ENCODE measurements at regions not wholly inside any gene's neighbourhood (a gene's known extent, or its start where the extent isn't known, plus 50 kb on each side); places are given as distances from the start of the nearest gene placed in this dataset.

GRCh38 chr19:28292822-28293500 is 920.0 kb downstream of the UQCRFS1 start:
- DNase-seq (ENCODE audit: low read depth in 4 of 4, low spot score in 3 of 4): no peak

GRCh38 chr19:28291874-28292273 is 921.1 kb downstream of the UQCRFS1 start:
- DNase-seq (ENCODE audit: low read depth in 4 of 4, low spot score in 3 of 4): no peak

- DNase-seq (ENCODE audit: low read depth in 4 of 4, low spot score in 3 of 4): no peak
These were observed 921.8 kb downstream of the UQCRFS1 start for GRCh38 chr19:28290963-28291657.

- peak in 1 of 4 donors; percentile 44 for DNase-seq (ENCODE audit: low read depth in 4 of 4, low spot score in 3 of 4)
These were observed 923.5 kb downstream of the UQCRFS1 start for GRCh38 chr19:28289295-28290063.

- DNase-seq (ENCODE audit: low read depth in 4 of 4, low spot score in 3 of 4): no peak
These were observed 924.2 kb downstream of the UQCRFS1 start for GRCh38 chr19:28288572-28289264.

- no peak for DNase-seq (ENCODE audit: low read depth in 4 of 4, low spot score in 3 of 4)
These were observed 927.0 kb downstream of the UQCRFS1 start for GRCh38 chr19:28285917-28286316.

GRCh38 chr19:28285078-28285477 is 927.9 kb downstream of the UQCRFS1 start:
- no peak for DNase-seq (ENCODE audit: low read depth in 4 of 4, low spot score in 3 of 4)

- DNase-seq (ENCODE audit: low read depth in 4 of 4, low spot score in 3 of 4): no peak
These were observed 928.6 kb downstream of the UQCRFS1 start for GRCh38 chr19:28284389-28284788.

- no peak for DNase-seq (ENCODE audit: low read depth in 4 of 4, low spot score in 3 of 4)
These were observed 929.4 kb downstream of the UQCRFS1 start for GRCh38 chr19:28283592-28283991.

- DNase-seq (ENCODE audit: low read depth in 4 of 4, low spot score in 3 of 4): no peak
These were observed 931.3 kb downstream of the UQCRFS1 start for GRCh38 chr19:28281676-28282075.

- no peak for DNase-seq (ENCODE audit: low read depth in 4 of 4, low spot score in 3 of 4)
These were observed 948.4 kb downstream of the UQCRFS1 start for GRCh38 chr19:28264556-28264955.

- no peak for DNase-seq (ENCODE audit: low read depth in 4 of 4, low spot score in 3 of 4)
These were observed 954.1 kb downstream of the UQCRFS1 start for GRCh38 chr19:28258829-28259228.

- DNase-seq (ENCODE audit: low read depth in 4 of 4, low spot score in 3 of 4): no peak
These were observed 955.6 kb downstream of the UQCRFS1 start for GRCh38 chr19:28257396-28257795.

- DNase-seq (ENCODE audit: low read depth in 4 of 4, low spot score in 3 of 4): no peak
These were observed 965.7 kb downstream of the UQCRFS1 start for GRCh38 chr19:28247243-28247642.

- no peak for DNase-seq (ENCODE audit: low read depth in 4 of 4, low spot score in 3 of 4)
These were observed 967.0 kb downstream of the UQCRFS1 start for GRCh38 chr19:28245937-28246336.

- DNase-seq (ENCODE audit: low read depth in 4 of 4, low spot score in 3 of 4): no peak
These were observed 968.0 kb downstream of the UQCRFS1 start for GRCh38 chr19:28244966-28245365.

- DNase-seq (ENCODE audit: low read depth in 4 of 4, low spot score in 3 of 4): peak in 1 of 4 donors; percentile 8
These were observed 970.5 kb downstream of the UQCRFS1 start for GRCh38 chr19:28242317-28242927.

- DNase-seq (ENCODE audit: low read depth in 4 of 4, low spot score in 3 of 4): no peak
These were observed 973.7 kb downstream of the UQCRFS1 start for GRCh38 chr19:28239270-28239669.

GRCh38 chr19:28238270-28238820 is 974.6 kb downstream of the UQCRFS1 start:
- no peak for DNase-seq (ENCODE audit: low read depth in 4 of 4, low spot score in 3 of 4)

- no peak for DNase-seq (ENCODE audit: low read depth in 4 of 4, low spot score in 3 of 4)
These were observed 977.3 kb downstream of the UQCRFS1 start for GRCh38 chr19:28235606-28236125.
